H1 (cell line): ENCODE measurements at regions not wholly inside any gene's neighbourhood (a gene's known extent, or its start where the extent isn't known, plus 50 kb on each side); places are given as distances from the start of the nearest gene placed in this dataset.

ENCODE experiments used
- CTCF ChIA-PET: fragments of 300-600 bp; sonication (Branson Sonifier 250); formaldehyde crosslinking; loops from one replicate; lab custom pipeline; 2021; ENCODE audit not compliant: partially characterized antibody; lab: Charles Lee
- POLR2A ChIA-PET: fragments of 300-600 bp; sonication (Branson Sonifier 250); formaldehyde crosslinking; loops from one replicate; lab custom pipeline; 2021; ENCODE audit warnings: inconsistent platforms; ENCODE audit not compliant: partially characterized antibody; lab: Charles Lee
- DNase-seq, 2 experiments: peaks; one replicate each; pipeline versions ENCODE4 v3.0.0 to v3.0.0-alpha.2; 2010 to 2022; ENCODE audit warnings: low spot score in 2 of 2, low read depth in 1 of 2, mixed read lengths in 1 of 2
- FAIRE-seq: peaks from 2 replicates; lab custom pipeline; 2011; peaks lifted over from hg19 to GRCh38; lab: Jason Lieb, UNC
- H2AFZ ChIP-seq: 2 replicates; pipeline ENCODE4 v1.8.1; 2012; ENCODE audit warnings: low read length, inconsistent platforms
- H2AK5ac ChIP-seq: 2 replicates; pipeline ENCODE4 v1.6.1; 2013; ENCODE audit warnings: low read depth, low read length
- H2BK120ac ChIP-seq: replicated peaks from 2 replicates; pipeline ENCODE3; 2013; ENCODE audit warnings: low read depth, low read length, inconsistent platforms
- H2BK12ac ChIP-seq: 2 replicates; pipeline ENCODE4 v1.6.1; 2013; ENCODE audit warnings: low read depth, low read length
- H2BK15ac ChIP-seq: 2 replicates; pipeline ENCODE4 v1.6.1; 2013; ENCODE audit warnings: low read length
- H2BK20ac ChIP-seq: 2 replicates; pipeline ENCODE4 v1.6.1; 2013; ENCODE audit warnings: low read length
- H2BK5ac ChIP-seq: 2 replicates; pipeline ENCODE4 v1.6.1; 2013; ENCODE audit warnings: low read depth, low read length
- H3K14ac ChIP-seq: 2 replicates; pipeline ENCODE4 v1.6.1; 2013; ENCODE audit warnings: inconsistent platforms; ENCODE audit not compliant: insufficient read length
- H3K18ac ChIP-seq: 2 replicates; pipeline ENCODE4 v1.6.1; 2013; ENCODE audit warnings: low read length; ENCODE audit errors: extremely low read depth
- H3K23ac ChIP-seq: 2 replicates; pipeline ENCODE4 v1.6.1; 2013; ENCODE audit warnings: inconsistent platforms; ENCODE audit not compliant: insufficient read length
- H3K23me2 ChIP-seq: 2 replicates; pipeline ENCODE4 v1.6.1; 2013; ENCODE audit warnings: low read depth, low read length
- H3K27ac ChIP-seq: 2 replicates; pipeline ENCODE4 v1.6.1; 2011; ENCODE audit warnings: low read depth, low read length, inconsistent platforms
- H3K27me3 ChIP-seq, 4 experiments: replicated peaks in 1 of 4; 1 replicate in 1 of 4; 2 replicates in 3 of 4; pipeline versions ENCODE4 v1.6.1 to v1.8.1; 2011 to 2013; ENCODE audit warnings: low read length in 3 of 4, mild to moderate bottlenecking in 3 of 4, inconsistent platforms in 2 of 4, mixed read lengths in 2 of 4, moderate library complexity in 1 of 4; ENCODE audit not compliant: control insufficient read depth in 3 of 4, insufficient read depth in 3 of 4; ENCODE audit errors: extremely low read depth in 1 of 4
- H3K36me3 ChIP-seq, 4 experiments: 2 replicates each; pipeline versions ENCODE4 v1.6.1 to v1.8.1; 2011 to 2013; ENCODE audit warnings: mild to moderate bottlenecking in 4 of 4, low read length in 3 of 4, moderate library complexity in 2 of 4, control low read depth in 1 of 4, inconsistent platforms in 1 of 4; ENCODE audit not compliant: insufficient read depth in 4 of 4, control insufficient read depth in 2 of 4
- H3K4ac ChIP-seq: replicated peaks from 2 replicates; pipeline ENCODE3; 2013; ENCODE audit warnings: low read length, low read depth, mixed read lengths, inconsistent platforms; ENCODE audit not compliant: insufficient read length
- H3K4me1 ChIP-seq, 4 experiments: replicated peaks in 1 of 4; 1 replicate in 1 of 4; 2 replicates in 3 of 4; pipeline versions ENCODE4 v1.6.1 to v1.8.1; 2011 to 2013; ENCODE audit warnings: low read length in 3 of 4, inconsistent platforms in 2 of 4, mixed read lengths in 1 of 4; ENCODE audit not compliant: insufficient read depth in 4 of 4, control insufficient read depth in 3 of 4
- H3K4me2 ChIP-seq, 2 experiments: 2 replicates each; pipeline versions ENCODE4 v1.6.1 to v1.8.1; 2011 to 2013; ENCODE audit warnings: low read depth in 2 of 2, low read length in 2 of 2, control low read depth in 1 of 2, inconsistent platforms in 1 of 2, mild to moderate bottlenecking in 1 of 2; ENCODE audit not compliant: insufficient read depth in 1 of 2
- H3K4me3 ChIP-seq, 4 experiments: fragments of 200-600, 300-600 bp in 1 of 4; sonication (generic), shearing (Covaris generic), sonication (Bioruptor Twin) in 1 of 4; 2 replicates each; pipeline versions ENCODE4 v1.5.1 to v1.8.1; 2011 to 2016; ENCODE audit warnings: low read length in 4 of 4, low read depth in 3 of 4, control low read depth in 2 of 4, inconsistent platforms in 2 of 4, mild to moderate bottlenecking in 2 of 4, mixed read lengths in 1 of 4, moderate library complexity in 1 of 4; ENCODE audit not compliant: insufficient read depth in 2 of 4; ENCODE audit errors: extremely low read depth in 1 of 4
- H3K56ac ChIP-seq: replicated peaks from 2 replicates; pipeline ENCODE3; 2013; ENCODE audit warnings: low read depth, mild to moderate bottlenecking, mixed read lengths, low read length, inconsistent platforms; ENCODE audit not compliant: insufficient read length
- H3K79me1 ChIP-seq: 2 replicates; pipeline ENCODE4 v1.6.1; 2013; ENCODE audit warnings: low read depth, low read length, control low read depth
- H3K79me2 ChIP-seq, 2 experiments: 2 replicates each; pipeline versions ENCODE4 v1.6.1 to v1.8.1; 2012 to 2013; ENCODE audit warnings: low read length in 2 of 2, mild to moderate bottlenecking in 2 of 2, inconsistent platforms in 1 of 2; ENCODE audit not compliant: insufficient read depth in 2 of 2, control insufficient read depth in 1 of 2
- H3K9ac ChIP-seq, 4 experiments: replicated peaks in 1 of 4; 1 replicate in 1 of 4; 2 replicates in 3 of 4; pipeline versions ENCODE4 v1.6.1 to v1.8.1; 2011 to 2013; ENCODE audit warnings: low read depth in 3 of 4, low read length in 3 of 4, control low read depth in 2 of 4, mild to moderate bottlenecking in 2 of 4, moderate library complexity in 2 of 4, inconsistent platforms in 1 of 4; ENCODE audit errors: extremely low read depth in 1 of 4
- H3K9me3 ChIP-seq, 2 experiments: 2 replicates each; pipeline versions ENCODE4 v1.6.1 to v1.8.1; 2012 to 2013; ENCODE audit warnings: mild to moderate bottlenecking in 2 of 2, moderate library complexity in 2 of 2, control low read depth in 1 of 2, inconsistent platforms in 1 of 2, low read depth in 1 of 2, low read length in 1 of 2, mixed read lengths in 1 of 2; ENCODE audit not compliant: insufficient read depth in 2 of 2
- H4K20me1 ChIP-seq, 2 experiments: replicated peaks in 1 of 2; 2 replicates each; pipeline versions ENCODE3 to v1.8.1; 2011 to 2013; ENCODE audit warnings: inconsistent platforms in 2 of 2, low read length in 2 of 2, mild to moderate bottlenecking in 1 of 2; ENCODE audit not compliant: insufficient read depth in 2 of 2, control insufficient read depth in 1 of 2
- H4K5ac ChIP-seq: 2 replicates; pipeline ENCODE4 v1.6.1; 2013; ENCODE audit warnings: low read length, low read depth, mixed read lengths, inconsistent platforms; ENCODE audit not compliant: insufficient read length
- H4K8ac ChIP-seq: 2 replicates; pipeline ENCODE4 v1.8.0; 2013; ENCODE audit warnings: mild to moderate bottlenecking, moderate library complexity, low read length, inconsistent platforms; ENCODE audit not compliant: insufficient read depth; ENCODE audit errors: extremely low read depth
- H4K91ac ChIP-seq: replicated peaks from 2 replicates; pipeline ENCODE3; 2013; ENCODE audit warnings: low read length, mixed read lengths, inconsistent platforms; ENCODE audit not compliant: insufficient read length
- BACH1 ChIP-seq: IDR thresholded peaks from 2 replicates; pipeline ENCODE4 v1.6.1; 2012; ENCODE audit warnings: low read length, improper control_type of control experiment
- BRCA1 ChIP-seq: IDR thresholded peaks from 2 replicates; pipeline ENCODE4 v1.6.1; 2012; ENCODE audit warnings: low read depth, low read length, improper control_type of control experiment
- CTBP2 ChIP-seq: IDR thresholded peaks from 2 replicates; pipeline ENCODE4 v1.7.0; 2011; ENCODE audit warnings: borderline replicate concordance, mild to moderate bottlenecking, moderate library complexity, mixed read lengths, low read length; ENCODE audit not compliant: insufficient read depth, insufficient read length
- NRF1 ChIP-seq: IDR thresholded peaks from 2 replicates; pipeline ENCODE4 v1.6.1; 2011; ENCODE audit warnings: mild to moderate bottlenecking, low read depth, low read length, improper control_type of control experiment
- SP1 ChIP-seq: IDR thresholded peaks from 2 replicates; pipeline ENCODE4 v1.6.1; 2011; ENCODE audit warnings: low read depth, low read length
- SRF ChIP-seq: IDR thresholded peaks from 2 replicates; pipeline ENCODE4 v1.6.1; 2011; ENCODE audit warnings: mild to moderate bottlenecking, low read depth, low read length, moderate library complexity
- WGBS, 2 experiments: shearing (Covaris generic) in 1 of 2; methylation state at CpG; one replicate each; pipeline versions ENCODE4 v1.1.6 to v1.1.7; 2013 to 2015; ENCODE audit warnings: low lambda C conversion rate in 2 of 2, mixed read lengths in 2 of 2, inconsistent platforms in 1 of 2, low coverage in 1 of 2, missing lambda C conversion rate in 1 of 2; ENCODE audit not compliant: insufficient replicate concordance in 2 of 2, insufficient coverage in 1 of 2, insufficient read length in 1 of 2; ENCODE audit errors: extremely low coverage in 1 of 2, missing lambda C conversion rate in 1 of 2; 5-methylcytosine and 5-hydroxymethylcytosine counted together

- H3K36me3 ChIP-seq, result no peaks in the 10 kb centered on the region
- H3K56ac ChIP-seq, result no peak overlapping the region
- no peak overlapping the region for H4K5ac ChIP-seq
- H2BK20ac ChIP-seq, result no peak overlapping the region
- no peak overlapping the region for H3K4me3 ChIP-seq
- H2BK12ac ChIP-seq, result no peak overlapping the region
- H3K4ac ChIP-seq, result no peak overlapping the region
- no peak overlapping the region for H3K23ac ChIP-seq
- no peak overlapping the region for H3K18ac ChIP-seq
- 78% methylated on average over 1 of the region's 1 CpG; no CpG with 5 or more reads in 1 of the 2 experiments for WGBS, 2 experiments
- no peaks in the 10 kb centered on the region for H4K20me1 ChIP-seq
- no peak overlapping the region for H3K4me2 ChIP-seq
- no peak overlapping the region for H2BK15ac ChIP-seq
- DNase-seq (no peak), FAIRE-seq (no peak)
- no peak overlapping the region for H2BK120ac ChIP-seq
- H2AFZ ChIP-seq, result no peak overlapping the region
- no peak for TF ChIP-seq SRF
- no peak for TF ChIP-seq NRF1
- TF ChIP-seq SP1, result no peak
- no peak for TF ChIP-seq BRCA1
- no peak for TF ChIP-seq CTBP2
- no peak for TF ChIP-seq BACH1
- no peak overlapping the region for H3K27ac ChIP-seq
- no peak overlapping the region for H4K91ac ChIP-seq
- H2AK5ac ChIP-seq, result no peak overlapping the region
- no peak overlapping the region for H3K14ac ChIP-seq
- ChIA-PET POLR2A (no interaction called here), CTCF (no interaction called here)
- H3K79me2 ChIP-seq, result no peaks in the 10 kb centered on the region
- no peaks in the 10 kb centered on the region for H3K4me1 ChIP-seq
- no peaks in the 10 kb centered on the region for H3K9me3 ChIP-seq
- no peak overlapping the region for H3K9ac ChIP-seq
- no peak overlapping the region; the same call in 1 of the 2 replicates for H4K8ac ChIP-seq
- no peak overlapping the region for H2BK5ac ChIP-seq
- no peaks in the 10 kb centered on the region for H3K23me2 ChIP-seq
- H3K27me3 ChIP-seq, result no peaks in the 10 kb centered on the region
- no peaks in the 10 kb centered on the region for H3K79me1 ChIP-seq
Observed at GRCh38 chr2:21515903-21516302, 392.1 kb downstream of the TDRD15 start.
